Urothelium cell line (cell line): ENCODE measurements at regions not wholly inside any gene's neighbourhood (a gene's known extent, or its start where the extent isn't known, plus 50 kb on each side); places are given as distances from the start of the nearest gene placed in this dataset.

ENCODE experiments used
- DNase-seq: peaks from one replicate; pipeline ENCODE4 v3.0.0; 2011; ENCODE audit warnings: low spot score, mixed read lengths
- FAIRE-seq: peaks from 2 replicates; lab custom pipeline; 2011; peaks lifted over from hg19 to GRCh38; lab: Jason Lieb, UNC

- no peak for FAIRE-seq
- peak; percentile 74 for DNase-seq
Observed at GRCh38 chr9:113807173-113808061, 68.7 kb upstream of the ZNF618 start.

- peak; percentile 52 for DNase-seq
- FAIRE-seq, result no peak
Observed at GRCh38 chr9:113808391-113809358, 67.4 kb upstream of the ZNF618 start.

- FAIRE-seq (no peak), DNase-seq (no peak)
Observed at GRCh38 chr9:113817171-113817570, 58.9 kb upstream of the ZNF618 start.

GRCh38 chr9:113818391-113818790, 57.7 kb upstream of the ZNF618 start:
- DNase-seq (no peak), FAIRE-seq (no peak)

- FAIRE-seq (no peak), DNase-seq (no peak)
Observed at GRCh38 chr9:113822315-113822714, 53.8 kb upstream of the ZNF618 start.

GRCh38 chr9:113823421-113823820, 52.7 kb upstream of the ZNF618 start:
- FAIRE-seq (no peak), DNase-seq (no peak)
